ENCODE measurements at regions not wholly inside any gene's neighbourhood (a gene's known extent, or its start where the extent isn't known, plus 50 kb on each side); places are given as distances from the start of the nearest gene placed in this dataset.

DNA sequence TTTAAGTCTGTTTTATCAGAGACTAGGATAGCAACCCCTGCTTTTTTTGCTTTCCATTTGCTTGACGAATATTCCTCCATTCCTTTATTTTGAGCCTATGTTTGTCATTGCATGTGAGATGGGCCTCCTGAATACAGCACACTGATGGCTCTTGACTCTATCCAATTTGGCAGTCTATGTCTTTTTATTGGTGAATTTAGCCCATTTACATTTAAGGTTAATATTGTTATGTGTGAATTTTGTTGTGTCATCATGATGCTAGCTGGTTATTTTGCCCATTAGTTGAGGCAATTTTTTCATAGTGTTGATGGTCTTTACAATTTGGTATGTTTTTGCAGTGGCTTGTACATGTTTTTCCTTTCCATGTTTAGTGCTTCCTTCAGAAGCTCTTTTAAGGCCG is 50.7 kb upstream of the PDE4B start:
- peaks cover 21% of the 10 kb centered on the region for H3K9me3 Mint-ChIP-seq
- intact Hi-C loops (cut with micrococcal nuclease), result no loop called here
- TF ChIP-seq, protein P1, sequence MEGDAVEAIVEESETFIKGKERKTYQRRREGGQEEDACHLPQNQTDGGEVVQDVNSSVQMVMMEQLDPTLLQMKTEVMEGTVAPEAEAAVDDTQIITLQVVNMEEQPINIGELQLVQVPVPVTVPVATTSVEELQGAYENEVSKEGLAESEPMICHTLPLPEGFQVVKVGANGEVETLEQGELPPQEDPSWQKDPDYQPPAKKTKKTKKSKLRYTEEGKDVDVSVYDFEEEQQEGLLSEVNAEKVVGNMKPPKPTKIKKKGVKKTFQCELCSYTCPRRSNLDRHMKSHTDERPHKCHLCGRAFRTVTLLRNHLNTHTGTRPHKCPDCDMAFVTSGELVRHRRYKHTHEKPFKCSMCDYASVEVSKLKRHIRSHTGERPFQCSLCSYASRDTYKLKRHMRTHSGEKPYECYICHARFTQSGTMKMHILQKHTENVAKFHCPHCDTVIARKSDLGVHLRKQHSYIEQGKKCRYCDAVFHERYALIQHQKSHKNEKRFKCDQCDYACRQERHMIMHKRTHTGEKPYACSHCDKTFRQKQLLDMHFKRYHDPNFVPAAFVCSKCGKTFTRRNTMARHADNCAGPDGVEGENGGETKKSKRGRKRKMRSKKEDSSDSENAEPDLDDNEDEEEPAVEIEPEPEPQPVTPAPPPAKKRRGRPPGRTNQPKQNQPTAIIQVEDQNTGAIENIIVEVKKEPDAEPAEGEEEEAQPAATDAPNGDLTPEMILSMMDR (IDR thresholded peaks at IDR 0.05), result no peak
- H3K4me3 Mint-ChIP-seq, result no peak overlapping the region
- H3K4me1 Mint-ChIP-seq (ENCODE audit: low read depth), result no peaks in the 10 kb centered on the region
- H3K27me3 Mint-ChIP-seq, result peaks cover 13% of the 10 kb centered on the region
- CTCF ChIA-PET, result no interaction called here
- H3K27ac Mint-ChIP-seq, result no peak overlapping the region
- H3K36me3 Mint-ChIP-seq (ENCODE audit: low read depth), result no peaks in the 10 kb centered on the region
- POLR2A ChIA-PET, result no interaction called here
- ATAC-seq, result no peak
- no peak for DNase-seq
